ENCODE measurements at regions not wholly inside any gene's neighbourhood (a gene's known extent, or its start where the extent isn't known, plus 50 kb on each side); places are given as distances from the start of the nearest gene placed in this dataset.
"Not testable (repeated sequence)": the region's sequence is repeated elsewhere in the genome, so short reads cannot be mapped to it uniquely, and the experiment has no call there.

GRCh38 chr6:84581494-84582259 is 182.7 kb downstream of the TBX18 start:
- no peak for DNase-seq

GRCh38 chr6:84579404-84579803 is 185.0 kb downstream of the TBX18 start:
- DNase-seq: no peak

GRCh38 chr6:84576029-84576428 is 188.4 kb downstream of the TBX18 start:
- DNase-seq: no peak

- no peak for DNase-seq
These were observed 189.1 kb downstream of the TBX18 start for GRCh38 chr6:84575264-84575663.

- no peak for DNase-seq
These were observed 194.5 kb downstream of the TBX18 start for GRCh38 chr6:84569882-84570281.

GRCh38 chr6:84568971-84569370 is 195.4 kb downstream of the TBX18 start:
- DNase-seq: no peak

GRCh38 chr6:84565718-84566117 is 198.7 kb downstream of the TBX18 start:
- DNase-seq: not testable (repeated sequence)

- no peak for DNase-seq
These were observed 203.7 kb downstream of the TBX18 start for GRCh38 chr6:84560436-84561390.

- no peak for DNase-seq
These were observed 207.7 kb downstream of the TBX18 start for GRCh38 chr6:84556541-84557335.

GRCh38 chr6:84554706-84555105 is 209.7 kb downstream of the TBX18 start:
- DNase-seq: no peak

GRCh38 chr6:84554074-84554473 is 210.3 kb downstream of the TBX18 start:
- DNase-seq: no peak

- no peak for DNase-seq
These were observed 210.9 kb downstream of the TBX18 start for GRCh38 chr6:84553527-84553926.

- no peak for DNase-seq
These were observed 212.6 kb downstream of the TBX18 start for GRCh38 chr6:84551797-84552196.

- DNase-seq: no peak
These were observed 214.5 kb downstream of the TBX18 start for GRCh38 chr6:84549917-84550316.

GRCh38 chr6:84547341-84547801 is 217.0 kb downstream of the TBX18 start:
- DNase-seq: no peak

GRCh38 chr6:84546427-84546914 is 217.9 kb downstream of the TBX18 start:
- DNase-seq: no peak

GRCh38 chr6:84539122-84539856 is 225.1 kb downstream of the TBX18 start:
- no peak for DNase-seq

- DNase-seq: no peak
These were observed 227.3 kb downstream of the TBX18 start for GRCh38 chr6:84536885-84537638.

- no peak for DNase-seq
These were observed 236.2 kb downstream of the TBX18 start for GRCh38 chr6:84528201-84528600.

GRCh38 chr6:84526631-84527030 is 237.8 kb downstream of the TBX18 start:
- DNase-seq: no peak

GRCh38 chr6:84525907-84526306 is 238.5 kb downstream of the TBX18 start:
- DNase-seq: no peak
